ENCODE measurements at regions not wholly inside any gene's neighbourhood (a gene's known extent, or its start where the extent isn't known, plus 50 kb on each side); places are given as distances from the start of the nearest gene placed in this dataset.

DNA sequence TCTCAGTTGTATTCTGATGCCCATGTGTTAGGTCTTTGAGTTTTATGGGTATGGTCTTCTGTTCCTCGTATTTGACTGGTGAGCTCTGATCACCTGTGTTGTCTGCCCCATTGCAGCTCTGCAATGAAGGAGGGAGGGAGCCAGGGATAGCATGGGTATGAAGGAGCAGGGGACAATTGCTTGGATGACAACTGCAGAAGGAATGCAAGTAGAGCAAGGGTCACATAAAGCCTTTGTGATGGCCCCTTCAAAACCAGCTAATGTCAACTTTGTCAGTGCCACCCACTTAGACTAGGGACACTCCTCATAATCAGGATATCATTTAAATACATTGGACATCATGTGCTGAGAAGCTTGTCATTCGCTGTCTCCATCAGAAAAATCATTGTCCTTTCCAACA is 152.7 kb upstream of the MAF start:
- H3K4me3 ChIP-seq (ENCODE audit: low read depth, low read length): no peak overlapping the region
- in situ Hi-C loops (cut with HindIII; ENCODE audit: low sequenced_read_pairs): no loop called here
- no peak for DNase-seq (ENCODE audit: low read depth, low spot score)
- no peak for TF ChIP-seq CTCF (IDR thresholded peaks at IDR 0.05; ENCODE audit: low read depth, low read length)

DNA sequence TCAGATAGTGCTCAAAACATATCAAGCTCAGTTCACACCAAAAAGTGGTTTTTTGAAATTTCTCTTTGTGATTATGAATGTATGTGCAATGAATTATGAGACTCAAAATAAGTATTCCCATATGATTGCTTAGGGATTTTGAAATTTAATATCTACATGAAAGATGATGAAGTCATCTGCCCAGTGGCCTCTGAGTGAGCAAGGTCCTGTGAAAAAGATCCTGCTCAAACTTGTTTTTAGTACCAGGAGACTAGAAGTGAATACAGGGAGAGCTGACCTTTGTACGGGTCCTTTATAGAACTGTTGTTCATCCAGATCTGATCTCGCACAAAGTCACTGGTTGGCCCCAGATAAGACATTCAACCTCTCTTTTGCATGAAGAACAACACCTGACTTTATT is 151.9 kb upstream of the MAF start:
- no peak for DNase-seq (ENCODE audit: low read depth, low spot score)
- H3K4me3 ChIP-seq (ENCODE audit: low read depth, low read length): no peak overlapping the region
- TF ChIP-seq CTCF (IDR thresholded peaks at IDR 0.05; ENCODE audit: low read depth, low read length): no peak
- in situ Hi-C loops (cut with HindIII; ENCODE audit: low sequenced_read_pairs): no loop called here

GRCh38 chr16:79751471-79752184 is 151.1 kb upstream of the MAF start:
- H3K4me3 ChIP-seq (ENCODE audit: low read depth, low read length): no peak overlapping the region
- in situ Hi-C loops (cut with HindIII; ENCODE audit: low sequenced_read_pairs): no loop called here
- TF ChIP-seq CTCF (IDR thresholded peaks at IDR 0.05; ENCODE audit: low read depth, low read length): no peak
- DNase-seq (ENCODE audit: low read depth, low spot score): peak; percentile 31

GRCh38 chr16:79750311-79750710 is 149.8 kb upstream of the MAF start:
- in situ Hi-C loops (cut with HindIII; ENCODE audit: low sequenced_read_pairs): no loop called here
- DNase-seq (ENCODE audit: low read depth, low spot score): no peak
- H3K4me3 ChIP-seq (ENCODE audit: low read depth, low read length): no peak overlapping the region
- no peak for TF ChIP-seq CTCF (IDR thresholded peaks at IDR 0.05; ENCODE audit: low read depth, low read length)

DNA sequence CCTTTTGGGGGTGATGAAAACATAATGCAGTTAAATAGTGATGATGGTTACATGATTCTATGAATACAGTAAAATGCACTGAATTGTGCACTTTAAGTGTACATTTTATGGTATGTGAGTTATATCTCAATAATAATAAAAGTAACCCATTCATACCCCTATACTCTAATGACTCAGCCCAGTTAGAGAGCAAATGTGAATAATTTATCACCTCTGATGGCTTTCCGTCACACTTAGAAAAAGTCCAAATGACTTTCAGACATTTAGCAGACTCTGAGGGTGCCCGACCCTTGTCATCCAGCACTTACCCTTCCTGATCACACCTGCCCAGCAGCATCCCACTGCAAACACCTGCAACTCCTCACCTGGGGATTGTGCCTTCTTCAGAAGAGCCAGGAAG is 148.1 kb upstream of the MAF start:
- no peak for TF ChIP-seq CTCF (IDR thresholded peaks at IDR 0.05; ENCODE audit: low read depth, low read length)
- no peak overlapping the region for H3K4me3 ChIP-seq (ENCODE audit: low read depth, low read length)
- in situ Hi-C loops (cut with HindIII; ENCODE audit: low sequenced_read_pairs): no loop called here
- DNase-seq (ENCODE audit: low read depth, low spot score): no peak

DNA sequence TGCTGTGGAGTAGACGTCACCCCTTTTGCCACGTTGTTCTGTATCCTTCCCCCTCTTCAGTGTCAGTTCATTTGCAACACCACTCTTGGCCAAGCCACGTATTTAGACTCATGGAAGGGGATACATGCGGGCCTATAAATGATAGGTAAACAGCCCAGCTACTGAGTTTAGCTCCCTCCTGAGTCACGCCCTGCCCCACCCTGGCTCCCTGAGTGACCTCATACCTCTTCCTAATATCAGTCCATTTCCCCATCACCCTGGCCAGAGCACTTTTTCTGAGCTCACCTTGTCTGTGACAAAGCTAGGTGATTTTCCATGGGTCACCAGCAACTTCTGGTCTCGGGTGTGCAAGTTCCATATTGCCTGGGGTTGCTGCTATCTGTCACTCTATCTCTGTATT is 147.2 kb upstream of the MAF start:
- TF ChIP-seq CTCF (IDR thresholded peaks at IDR 0.05; ENCODE audit: low read depth, low read length): no peak
- DNase-seq (ENCODE audit: low read depth, low spot score): no peak
- in situ Hi-C loops (cut with HindIII; ENCODE audit: low sequenced_read_pairs): no loop called here
- no peak overlapping the region for H3K4me3 ChIP-seq (ENCODE audit: low read depth, low read length)
